CD14-positive monocyte (primary cell): ENCODE measurements at regions not wholly inside any gene's neighbourhood (a gene's known extent, or its start where the extent isn't known, plus 50 kb on each side); places are given as distances from the start of the nearest gene placed in this dataset.

Experiments used
- DNase-seq, 3 donors: peaks; one replicate each; pipeline ENCODE4 v3.0.0-alpha.2; 2011 to 2022
- H2AFZ ChIP-seq: 2 replicates; pipeline ENCODE4 v1.6.0; 2012; ENCODE audit warnings: mild to moderate bottlenecking, low read depth, low read length, inconsistent platforms; ENCODE audit not compliant: insufficient read depth, poor library complexity, severe bottlenecking
- H3K27ac ChIP-seq, 2 donors: 1 replicate in 1 of 2; 2 replicates in 1 of 2; pipeline ENCODE4 v1.5.1; 2012 to 2013; ENCODE audit warnings: low read length in 2 of 2, control low read depth in 1 of 2, inconsistent platforms in 1 of 2, low read depth in 1 of 2, mild to moderate bottlenecking in 1 of 2
- H3K27me3 ChIP-seq, 2 donors: one replicate each; pipeline versions ENCODE4 v1.6.0 to v1.6.1; 2011 to 2013; ENCODE audit warnings: low read length in 2 of 2; ENCODE audit not compliant: control insufficient read depth in 2 of 2, insufficient read depth in 2 of 2
- H3K36me3 ChIP-seq, 2 donors: replicated peaks in 1 of 2; 1 replicate in 1 of 2; 2 replicates in 1 of 2; pipeline versions ENCODE4 v1.5.1 to v1.6.1; 2012 to 2013; ENCODE audit warnings: low read length in 2 of 2, control low read depth in 1 of 2, inconsistent platforms in 1 of 2, mild to moderate bottlenecking in 1 of 2; ENCODE audit not compliant: insufficient read depth in 2 of 2, control insufficient read depth in 1 of 2
- H3K4me1 ChIP-seq, 2 donors: 1 replicate in 1 of 2; 2 replicates in 1 of 2; pipeline versions ENCODE4 v1.5.1 to v1.6.1; 2012 to 2013; ENCODE audit warnings: low read length in 2 of 2, control low read depth in 1 of 2, inconsistent platforms in 1 of 2, mild to moderate bottlenecking in 1 of 2, moderate library complexity in 1 of 2; ENCODE audit not compliant: insufficient read depth in 2 of 2, control insufficient read depth in 1 of 2
- H3K4me2 ChIP-seq: replicated peaks from 2 replicates; pipeline ENCODE3; 2012; ENCODE audit warnings: low read length, moderate library complexity, mild to moderate bottlenecking; ENCODE audit not compliant: poor library complexity, severe bottlenecking; ENCODE audit errors: extremely low read depth
- H3K4me3 ChIP-seq, 3 experiments: fragments of 200-600 bp in 1 of 3; sonication (generic) in 1 of 3; replicated peaks in 1 of 3; 1 replicate in 2 of 3; 2 replicates in 1 of 3; pipeline ENCODE4 v1.5.1; 2011 to 2013; ENCODE audit warnings: low read length in 3 of 3, mild to moderate bottlenecking in 3 of 3, control low read depth in 2 of 3, low read depth in 2 of 3, inconsistent platforms in 1 of 3, moderate library complexity in 1 of 3
- H3K79me2 ChIP-seq: 2 replicates; pipeline ENCODE4 v1.6.0; 2012; ENCODE audit warnings: mild to moderate bottlenecking, control low read depth, inconsistent platforms, low read length, moderate library complexity; ENCODE audit not compliant: insufficient read depth
- H3K9ac ChIP-seq: 2 replicates; pipeline ENCODE4 v1.6.0; 2017; ENCODE audit warnings: low read length, mild to moderate bottlenecking; ENCODE audit not compliant: insufficient read depth, poor library complexity, severe bottlenecking
- H3K9me3 ChIP-seq, 2 donors: replicated peaks in 1 of 2; 1 replicate in 1 of 2; 2 replicates in 1 of 2; pipeline versions ENCODE4 v1.5.1 to v1.6.1; 2012 to 2013; ENCODE audit warnings: low read length in 2 of 2, control low read depth in 1 of 2; ENCODE audit not compliant: control insufficient read depth in 1 of 2, insufficient read depth in 1 of 2
- H4K20me1 ChIP-seq: 2 replicates; pipeline ENCODE4 v1.6.0; 2012; ENCODE audit warnings: mild to moderate bottlenecking, low read length, control low read depth, moderate library complexity; ENCODE audit not compliant: insufficient read depth
- H3K27ac Mint-ChIP-seq, 7 donors: one replicate each; pipeline ENCODE4 v1.8.0; 2020; ENCODE audit warnings: mild to moderate bottlenecking in 7 of 7, mixed read lengths in 7 of 7, moderate library complexity in 6 of 7, inconsistent platforms in 2 of 7
- H3K27me3 Mint-ChIP-seq, 3 donors: one replicate each; pipeline ENCODE4 v1.8.0; 2021 to 2022; ENCODE audit warnings: low read depth in 3 of 3, mild to moderate bottlenecking in 3 of 3, mixed read lengths in 3 of 3, moderate library complexity in 3 of 3, inconsistent platforms in 1 of 3
- H3K36me3 Mint-ChIP-seq, 2 donors: one replicate each; pipeline ENCODE4 v1.8.0; 2020; ENCODE audit warnings: mixed read lengths in 2 of 2, inconsistent platforms in 1 of 2, mild to moderate bottlenecking in 1 of 2
- H3K4me1 Mint-ChIP-seq: one replicate; pipeline ENCODE4 v1.8.0; 2020; ENCODE audit warnings: mild to moderate bottlenecking, mixed read lengths
- H3K4me3 Mint-ChIP-seq, 2 donors: one replicate each; pipeline ENCODE4 v1.8.0; 2020; ENCODE audit warnings: mild to moderate bottlenecking in 2 of 2, mixed read lengths in 2 of 2, moderate library complexity in 1 of 2
- H3K9me3 Mint-ChIP-seq, 7 donors: one replicate each; pipeline ENCODE4 v1.8.0; 2020 to 2022; ENCODE audit warnings: mixed read lengths in 7 of 7, mild to moderate bottlenecking in 6 of 7, moderate library complexity in 6 of 7, inconsistent platforms in 2 of 7
- CTCF ChIP-seq: fragments of 200-600 bp; IDR thresholded peaks from one replicate; pipeline ENCODE4 v1.8.0; 2022; ENCODE audit warnings: antibody characterized with exemption, mild to moderate bottlenecking
- WGBS: methylation state at CpG from one replicate; pipeline ENCODE4 v1.1.5; 2013; ENCODE audit warnings: missing lambda C conversion rate; ENCODE audit not compliant: insufficient coverage; 5-methylcytosine and 5-hydroxymethylcytosine counted together
- intact Hi-C, 2 donors: fragments of 100-400 bp; cut with micrococcal nuclease; formaldehyde crosslinking; loops; one replicate each; pipeline versions ENCODE4 v1.15.0 to v1.15.1; 2023

- peaks cover 10 to 21% of the 10 kb centered on the region in 2 donors for H3K9me3 ChIP-seq
- Mint-ChIP-seq H3K4me3 (no peak overlapping the region), H3K9me3 (peaks cover 3 to 10% (median 8%) of the 10 kb centered on the region in 7 donors), H3K4me1 (no peaks in the 10 kb centered on the region), H3K27ac (no peak overlapping the region), H3K27me3 (no peaks in the 10 kb centered on the region), H3K36me3 (no peaks in the 10 kb centered on the region)
- no peak overlapping the region for H3K4me3 ChIP-seq
- no peak overlapping the region for H3K9ac ChIP-seq
- H3K27ac ChIP-seq, result no peak overlapping the region
- H3K36me3 ChIP-seq, result no peaks in the 10 kb centered on the region
- WGBS, result no CpG with 5 or more reads among the region's 1 CpG
- H3K79me2 ChIP-seq, result no peaks in the 10 kb centered on the region
- no peak for TF ChIP-seq CTCF
- no peaks in the 10 kb centered on the region for H3K27me3 ChIP-seq
- H3K4me1 ChIP-seq, result no peaks in the 10 kb centered on the region
- no peak overlapping the region for H2AFZ ChIP-seq
- H3K4me2 ChIP-seq, result no peak overlapping the region
- intact Hi-C loops, result no loop called here
- DNase-seq, result peak in 1 of 3 donors; percentile 2
- no peaks in the 10 kb centered on the region for H4K20me1 ChIP-seq
These were observed 532.4 kb upstream of the FTMT start for GRCh38 chr5:121319292-121319691.

GRCh38 chr5:121325930-121326329 is 525.8 kb upstream of the FTMT start:
- Histone ChIP-seq H2AFZ (no peak overlapping the region), H3K4me3 (no peak overlapping the region), H3K9me3 (no peaks in the 10 kb centered on the region), H3K9ac (no peak overlapping the region), H3K36me3 (no peaks in the 10 kb centered on the region), H3K27ac (no peak overlapping the region), H3K27me3 (no peaks in the 10 kb centered on the region), H3K79me2 (no peaks in the 10 kb centered on the region), H3K4me2 (no peak overlapping the region), H3K4me1 (no peaks in the 10 kb centered on the region), H4K20me1 (no peaks in the 10 kb centered on the region)
- DNase-seq, result no peak
- Mint-ChIP-seq H3K36me3 (no peaks in the 10 kb centered on the region), H3K27ac (no peak overlapping the region), H3K9me3 (peaks cover 0 to 4% (median 0%) of the 10 kb centered on the region in 7 donors), H3K27me3 (no peaks in the 10 kb centered on the region), H3K4me3 (no peak overlapping the region), H3K4me1 (no peaks in the 10 kb centered on the region)
- intact Hi-C loops, result no loop called here
- TF ChIP-seq CTCF, result no peak
